ENCODE measurements at regions not wholly inside any gene's neighbourhood (a gene's known extent, or its start where the extent isn't known, plus 50 kb on each side); places are given as distances from the start of the nearest gene placed in this dataset.

DNA sequence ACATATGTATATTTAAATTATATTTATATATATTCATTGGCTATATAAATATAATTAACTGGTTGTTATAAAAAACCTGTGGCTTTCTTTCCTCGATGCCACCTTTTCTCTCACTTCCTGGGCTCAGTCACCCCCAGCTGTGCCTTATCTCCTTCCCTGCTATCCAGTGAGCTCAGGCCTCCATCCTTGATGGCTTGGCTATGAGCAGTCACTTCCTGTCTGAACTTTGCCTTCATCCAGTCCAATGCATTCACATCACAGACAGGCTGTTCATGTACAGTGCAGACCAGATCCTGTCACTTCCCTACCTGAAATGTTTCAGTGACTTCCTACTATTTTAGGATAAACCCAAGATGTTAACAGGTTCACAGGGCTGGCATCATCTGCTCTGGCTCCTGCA is 115.3 kb upstream of the PRB2 start:
- no peak overlapping the region for H3K27ac Mint-ChIP-seq
- peaks cover 6% of the 10 kb centered on the region for H3K4me1 ChIP-seq (ENCODE audit: insufficient read depth)
- no peaks in the 10 kb centered on the region for H3K9me3 Mint-ChIP-seq
- H4K20me1 ChIP-seq (replicated peaks; ENCODE audit: insufficient read depth): no peaks in the 10 kb centered on the region; the same call in 1 of the 2 replicates
- no peaks in the 10 kb centered on the region for H3K27me3 ChIP-seq (ENCODE audit: insufficient read depth)
- H3K79me2 ChIP-seq (replicated peaks; ENCODE audit: insufficient read depth): no peaks in the 10 kb centered on the region
- DNase-seq (ENCODE audit: low spot score): no peak
- TF ChIP-seq, protein P1, sequence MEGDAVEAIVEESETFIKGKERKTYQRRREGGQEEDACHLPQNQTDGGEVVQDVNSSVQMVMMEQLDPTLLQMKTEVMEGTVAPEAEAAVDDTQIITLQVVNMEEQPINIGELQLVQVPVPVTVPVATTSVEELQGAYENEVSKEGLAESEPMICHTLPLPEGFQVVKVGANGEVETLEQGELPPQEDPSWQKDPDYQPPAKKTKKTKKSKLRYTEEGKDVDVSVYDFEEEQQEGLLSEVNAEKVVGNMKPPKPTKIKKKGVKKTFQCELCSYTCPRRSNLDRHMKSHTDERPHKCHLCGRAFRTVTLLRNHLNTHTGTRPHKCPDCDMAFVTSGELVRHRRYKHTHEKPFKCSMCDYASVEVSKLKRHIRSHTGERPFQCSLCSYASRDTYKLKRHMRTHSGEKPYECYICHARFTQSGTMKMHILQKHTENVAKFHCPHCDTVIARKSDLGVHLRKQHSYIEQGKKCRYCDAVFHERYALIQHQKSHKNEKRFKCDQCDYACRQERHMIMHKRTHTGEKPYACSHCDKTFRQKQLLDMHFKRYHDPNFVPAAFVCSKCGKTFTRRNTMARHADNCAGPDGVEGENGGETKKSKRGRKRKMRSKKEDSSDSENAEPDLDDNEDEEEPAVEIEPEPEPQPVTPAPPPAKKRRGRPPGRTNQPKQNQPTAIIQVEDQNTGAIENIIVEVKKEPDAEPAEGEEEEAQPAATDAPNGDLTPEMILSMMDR (conservative IDR thresholded peaks at IDR 0.05; ENCODE audit: low read depth in 2 of 2): no peak
- TF ChIP-seq JUNB (IDR thresholded peaks at IDR 0.05; ENCODE audit: unreplicated experiment) (no peak), POLR2AphosphoS5 (IDR thresholded peaks at IDR 0.05; ENCODE audit: low read depth) (no peak), ZNF114 (CRISPR knock-in tag; IDR thresholded peaks at IDR 0.05) (no peak), STAT1 (IDR thresholded peaks at IDR 0.05; ENCODE audit: unreplicated experiment) (no peak), EZH2 (IDR thresholded peaks at IDR 0.05; ENCODE audit: low read depth, unreplicated experiment) (no peak), ZNF331 (CRISPR knock-in tag; IDR thresholded peaks at IDR 0.05; ENCODE audit: low read depth) (no peak), NANOG (IDR thresholded peaks at IDR 0.05; ENCODE audit: borderline replicate concordance) (no peak), EZH2phosphoT487 (IDR thresholded peaks at IDR 0.05; ENCODE audit: unreplicated experiment) (no peak), CREB1 (CRISPR knock-in tag; IDR thresholded peaks at IDR 0.05; ENCODE audit: low read depth) (no peak)
- TF ChIP-seq, protein P2, sequence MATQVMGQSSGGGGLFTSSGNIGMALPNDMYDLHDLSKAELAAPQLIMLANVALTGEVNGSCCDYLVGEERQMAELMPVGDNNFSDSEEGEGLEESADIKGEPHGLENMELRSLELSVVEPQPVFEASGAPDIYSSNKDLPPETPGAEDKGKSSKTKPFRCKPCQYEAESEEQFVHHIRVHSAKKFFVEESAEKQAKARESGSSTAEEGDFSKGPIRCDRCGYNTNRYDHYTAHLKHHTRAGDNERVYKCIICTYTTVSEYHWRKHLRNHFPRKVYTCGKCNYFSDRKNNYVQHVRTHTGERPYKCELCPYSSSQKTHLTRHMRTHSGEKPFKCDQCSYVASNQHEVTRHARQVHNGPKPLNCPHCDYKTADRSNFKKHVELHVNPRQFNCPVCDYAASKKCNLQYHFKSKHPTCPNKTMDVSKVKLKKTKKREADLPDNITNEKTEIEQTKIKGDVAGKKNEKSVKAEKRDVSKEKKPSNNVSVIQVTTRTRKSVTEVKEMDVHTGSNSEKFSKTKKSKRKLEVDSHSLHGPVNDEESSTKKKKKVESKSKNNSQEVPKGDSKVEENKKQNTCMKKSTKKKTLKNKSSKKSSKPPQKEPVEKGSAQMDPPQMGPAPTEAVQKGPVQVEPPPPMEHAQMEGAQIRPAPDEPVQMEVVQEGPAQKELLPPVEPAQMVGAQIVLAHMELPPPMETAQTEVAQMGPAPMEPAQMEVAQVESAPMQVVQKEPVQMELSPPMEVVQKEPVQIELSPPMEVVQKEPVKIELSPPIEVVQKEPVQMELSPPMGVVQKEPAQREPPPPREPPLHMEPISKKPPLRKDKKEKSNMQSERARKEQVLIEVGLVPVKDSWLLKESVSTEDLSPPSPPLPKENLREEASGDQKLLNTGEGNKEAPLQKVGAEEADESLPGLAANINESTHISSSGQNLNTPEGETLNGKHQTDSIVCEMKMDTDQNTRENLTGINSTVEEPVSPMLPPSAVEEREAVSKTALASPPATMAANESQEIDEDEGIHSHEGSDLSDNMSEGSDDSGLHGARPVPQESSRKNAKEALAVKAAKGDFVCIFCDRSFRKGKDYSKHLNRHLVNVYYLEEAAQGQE (IDR thresholded peaks at IDR 0.05; ENCODE audit: unreplicated experiment): no peak
- TF ChIP-seq, protein P3, sequence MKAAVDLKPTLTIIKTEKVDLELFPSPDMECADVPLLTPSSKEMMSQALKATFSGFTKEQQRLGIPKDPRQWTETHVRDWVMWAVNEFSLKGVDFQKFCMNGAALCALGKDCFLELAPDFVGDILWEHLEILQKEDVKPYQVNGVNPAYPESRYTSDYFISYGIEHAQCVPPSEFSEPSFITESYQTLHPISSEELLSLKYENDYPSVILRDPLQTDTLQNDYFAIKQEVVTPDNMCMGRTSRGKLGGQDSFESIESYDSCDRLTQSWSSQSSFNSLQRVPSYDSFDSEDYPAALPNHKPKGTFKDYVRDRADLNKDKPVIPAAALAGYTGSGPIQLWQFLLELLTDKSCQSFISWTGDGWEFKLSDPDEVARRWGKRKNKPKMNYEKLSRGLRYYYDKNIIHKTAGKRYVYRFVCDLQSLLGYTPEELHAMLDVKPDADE (IDR thresholded peaks at IDR 0.05): no peak
- TF ChIP-seq, protein P4, sequence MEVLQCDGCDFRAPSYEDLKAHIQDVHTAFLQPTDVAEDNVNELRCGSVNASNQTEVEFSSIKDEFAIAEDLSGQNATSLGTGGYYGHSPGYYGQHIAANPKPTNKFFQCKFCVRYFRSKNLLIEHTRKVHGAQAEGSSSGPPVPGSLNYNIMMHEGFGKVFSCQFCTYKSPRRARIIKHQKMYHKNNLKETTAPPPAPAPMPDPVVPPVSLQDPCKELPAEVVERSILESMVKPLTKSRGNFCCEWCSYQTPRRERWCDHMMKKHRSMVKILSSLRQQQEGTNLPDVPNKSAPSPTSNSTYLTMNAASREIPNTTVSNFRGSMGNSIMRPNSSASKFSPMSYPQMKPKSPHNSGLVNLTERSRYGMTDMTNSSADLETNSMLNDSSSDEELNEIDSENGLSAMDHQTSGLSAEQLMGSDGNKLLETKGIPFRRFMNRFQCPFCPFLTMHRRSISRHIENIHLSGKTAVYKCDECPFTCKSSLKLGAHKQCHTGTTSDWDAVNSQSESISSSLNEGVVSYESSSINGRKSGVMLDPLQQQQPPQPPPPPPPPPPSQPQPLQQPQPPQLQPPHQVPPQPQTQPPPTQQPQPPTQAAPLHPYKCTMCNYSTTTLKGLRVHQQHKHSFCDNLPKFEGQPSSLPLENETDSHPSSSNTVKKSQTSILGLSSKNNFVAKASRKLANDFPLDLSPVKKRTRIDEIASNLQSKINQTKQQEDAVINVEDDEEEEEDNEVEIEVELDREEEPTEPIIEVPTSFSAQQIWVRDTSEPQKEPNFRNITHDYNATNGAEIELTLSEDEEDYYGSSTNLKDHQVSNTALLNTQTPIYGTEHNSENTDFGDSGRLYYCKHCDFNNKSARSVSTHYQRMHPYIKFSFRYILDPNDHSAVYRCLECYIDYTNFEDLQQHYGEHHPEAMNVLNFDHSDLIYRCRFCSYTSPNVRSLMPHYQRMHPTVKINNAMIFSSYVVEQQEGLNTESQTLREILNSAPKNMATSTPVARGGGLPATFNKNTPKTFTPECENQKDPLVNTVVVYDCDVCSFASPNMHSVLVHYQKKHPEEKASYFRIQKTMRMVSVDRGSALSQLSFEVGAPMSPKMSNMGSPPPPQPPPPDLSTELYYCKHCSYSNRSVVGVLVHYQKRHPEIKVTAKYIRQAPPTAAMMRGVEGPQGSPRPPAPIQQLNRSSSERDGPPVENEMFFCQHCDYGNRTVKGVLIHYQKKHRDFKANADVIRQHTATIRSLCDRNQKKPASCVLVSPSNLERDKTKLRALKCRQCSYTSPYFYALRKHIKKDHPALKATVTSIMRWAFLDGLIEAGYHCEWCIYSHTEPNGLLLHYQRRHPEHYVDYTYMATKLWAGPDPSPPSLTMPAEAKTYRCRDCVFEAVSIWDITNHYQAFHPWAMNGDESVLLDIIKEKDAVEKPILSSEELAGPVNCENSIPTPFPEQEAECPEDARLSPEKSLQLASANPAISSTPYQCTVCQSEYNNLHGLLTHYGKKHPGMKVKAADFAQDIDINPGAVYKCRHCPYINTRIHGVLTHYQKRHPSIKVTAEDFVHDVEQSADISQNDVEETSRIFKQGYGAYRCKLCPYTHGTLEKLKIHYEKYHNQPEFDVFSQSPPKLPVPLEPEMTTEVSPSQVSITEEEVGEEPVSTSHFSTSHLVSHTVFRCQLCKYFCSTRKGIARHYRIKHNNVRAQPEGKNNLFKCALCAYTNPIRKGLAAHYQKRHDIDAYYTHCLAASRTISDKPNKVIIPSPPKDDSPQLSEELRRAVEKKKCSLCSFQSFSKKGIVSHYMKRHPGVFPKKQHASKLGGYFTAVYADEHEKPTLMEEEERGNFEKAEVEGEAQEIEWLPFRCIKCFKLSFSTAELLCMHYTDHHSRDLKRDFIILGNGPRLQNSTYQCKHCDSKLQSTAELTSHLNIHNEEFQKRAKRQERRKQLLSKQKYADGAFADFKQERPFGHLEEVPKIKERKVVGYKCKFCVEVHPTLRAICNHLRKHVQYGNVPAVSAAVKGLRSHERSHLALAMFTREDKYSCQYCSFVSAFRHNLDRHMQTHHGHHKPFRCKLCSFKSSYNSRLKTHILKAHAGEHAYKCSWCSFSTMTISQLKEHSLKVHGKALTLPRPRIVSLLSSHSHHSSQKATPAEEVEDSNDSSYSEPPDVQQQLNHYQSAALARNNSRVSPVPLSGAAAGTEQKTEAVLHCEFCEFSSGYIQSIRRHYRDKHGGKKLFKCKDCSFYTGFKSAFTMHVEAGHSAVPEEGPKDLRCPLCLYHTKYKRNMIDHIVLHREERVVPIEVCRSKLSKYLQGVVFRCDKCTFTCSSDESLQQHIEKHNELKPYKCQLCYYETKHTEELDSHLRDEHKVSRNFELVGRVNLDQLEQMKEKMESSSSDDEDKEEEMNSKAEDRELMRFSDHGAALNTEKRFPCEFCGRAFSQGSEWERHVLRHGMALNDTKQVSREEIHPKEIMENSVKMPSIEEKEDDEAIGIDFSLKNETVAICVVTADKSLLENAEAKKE (CRISPR knock-in tag; IDR thresholded peaks at IDR 0.05): no peak
- H3K4me1 Mint-ChIP-seq: peaks cover 30% of the 10 kb centered on the region
- H3K4me3 Mint-ChIP-seq: no peak overlapping the region
- H3K27ac ChIP-seq (ENCODE audit: low read depth): no peak overlapping the region
- no peaks in the 10 kb centered on the region for H3F3A ChIP-seq (replicated peaks; ENCODE audit: low read depth)
- no peaks in the 10 kb centered on the region for H3K9me2 ChIP-seq (ENCODE audit: insufficient read depth)
- no peaks in the 10 kb centered on the region for H3K36me3 ChIP-seq (ENCODE audit: insufficient read depth)
- H3K36me3 Mint-ChIP-seq (ENCODE audit: low read depth): no peaks in the 10 kb centered on the region
- H3K27me3 Mint-ChIP-seq (ENCODE audit: insufficient read depth, low read depth, poor library complexity): peaks cover 10% of the 10 kb centered on the region
- no peak overlapping the region for H2AFZ ChIP-seq
- no peak for ATAC-seq
- H3K4me2 ChIP-seq: no peak overlapping the region
- no peak overlapping the region for H3K4me3 ChIP-seq
